Right ventricle myocardium inferior (tissue), 1 donor: ENCODE measurements at regions not wholly inside any gene's neighbourhood (a gene's known extent, or its start where the extent isn't known, plus 50 kb on each side); places are given as distances from the start of the nearest gene placed in this dataset.
"Not testable (repeated sequence)": the region's sequence is repeated elsewhere in the genome, so short reads cannot be mapped to it uniquely, and the experiment has no call there.

Experiments
- ATAC-seq: fragments of 200-7000 bp; cut with Tn5 transposase; one replicate; pipeline ENCODE4 v1.9.1; 2020; ENCODE audit warnings: mild to moderate bottlenecking, moderate library complexity
- DNase-seq: peaks from one replicate; pipeline ENCODE4 v3.0.0; 2021; ENCODE audit errors: missing footprints
- intact Hi-C: fragments of 100-400 bp; cut with DNase I; formaldehyde crosslinking; loops from one replicate; pipeline ENCODE4 v1.11.0; 2022
- donor health status: DM: no; HTN: yes; CAD: no; lungs with severe emphysema.

GRCh38 chr14:22213120-22213519 is 375.9 kb downstream of the DAD1 start:
- DNase-seq: no peak
- intact Hi-C loops: no loop called here
- ATAC-seq: no peak

- intact Hi-C loops: no loop called here
Measured at GRCh38 chr14:22210906-22211305, 378.1 kb downstream of the DAD1 start.

GRCh38 chr14:22210026-22210425 is 379.0 kb downstream of the DAD1 start:
- intact Hi-C loops: no loop called here
- no peak for ATAC-seq
- DNase-seq: no peak

More at GRCh38 chr14:22210906-22211305, 378.1 kb downstream of the DAD1 start:
- DNase-seq: no peak
- ATAC-seq: no peak

- intact Hi-C loops: no loop called here
- DNase-seq (no peak), ATAC-seq (no peak)
Measured at GRCh38 chr14:22203036-22203435, 386.0 kb downstream of the DAD1 start.

- DNase-seq: no peak
- ATAC-seq: no peak
Measured at GRCh38 chr14:22202313-22202712, 386.7 kb downstream of the DAD1 start.

GRCh38 chr14:22200977-22201605 is 387.9 kb downstream of the DAD1 start:
- DNase-seq (no peak), ATAC-seq (peak; percentile 39)
- intact Hi-C loops: no loop called here

More at GRCh38 chr14:22202313-22202712, 386.7 kb downstream of the DAD1 start:
- intact Hi-C loops: no loop called here

- DNase-seq, ATAC-seq, intact Hi-C loops: not testable (repeated sequence)
Measured at GRCh38 chr14:22200131-22200530, 388.9 kb downstream of the DAD1 start.

- intact Hi-C loops: no loop called here
- DNase-seq: no peak
- no peak for ATAC-seq
Measured at GRCh38 chr14:22194664-22195063, 394.4 kb downstream of the DAD1 start.

- DNase-seq (no peak), ATAC-seq (no peak)
- intact Hi-C loops: no loop called here
Measured at GRCh38 chr14:22190411-22191191, 398.4 kb downstream of the DAD1 start.

GRCh38 chr14:22189881-22190280 is 399.1 kb downstream of the DAD1 start:
- intact Hi-C loops: no loop called here
- DNase-seq (no peak), ATAC-seq (no peak)

- DNase-seq: no peak
- ATAC-seq: no peak
- intact Hi-C loops: no loop called here
Measured at GRCh38 chr14:22188318-22188717, 400.7 kb downstream of the DAD1 start.

GRCh38 chr14:22185789-22186188 is 403.2 kb downstream of the DAD1 start:
- intact Hi-C loops: no loop called here
- no peak for DNase-seq
- ATAC-seq: no peak

GRCh38 chr14:22185191-22185590 is 403.8 kb downstream of the DAD1 start:
- intact Hi-C loops: no loop called here
- ATAC-seq: no peak
- DNase-seq: no peak

GRCh38 chr14:22184830-22185168 is 404.2 kb downstream of the DAD1 start:
- intact Hi-C loops: no loop called here

GRCh38 chr14:22184157-22184829 is 404.7 kb downstream of the DAD1 start:
- ATAC-seq: no peak

More at GRCh38 chr14:22184830-22185168, 404.2 kb downstream of the DAD1 start:
- DNase-seq (no peak), ATAC-seq (no peak)

GRCh38 chr14:22180045-22180444 is 409.0 kb downstream of the DAD1 start:
- ATAC-seq: no peak
- intact Hi-C loops: no loop called here
- no peak for DNase-seq

More at GRCh38 chr14:22184157-22184829, 404.7 kb downstream of the DAD1 start:
- DNase-seq: no peak
- intact Hi-C loops: no loop called here

- ATAC-seq: no peak
- DNase-seq: no peak
- intact Hi-C loops: no loop called here
Measured at GRCh38 chr14:22179190-22179589, 409.8 kb downstream of the DAD1 start.

- intact Hi-C loops: no loop called here
- ATAC-seq (peak; percentile 90), DNase-seq (no peak)
Measured at GRCh38 chr14:22178333-22178839, 410.6 kb downstream of the DAD1 start.

- peak; percentile 31 for ATAC-seq
- no peak for DNase-seq
- intact Hi-C loops: no loop called here
Measured at GRCh38 chr14:22177870-22178269, 411.2 kb downstream of the DAD1 start.

- no peak for ATAC-seq
- no peak for DNase-seq
- intact Hi-C loops: no loop called here
Measured at GRCh38 chr14:22176957-22177356, 412.1 kb downstream of the DAD1 start.
